H9 (cell line): ENCODE measurements at regions not wholly inside any gene's neighbourhood (a gene's known extent, or its start where the extent isn't known, plus 50 kb on each side); places are given as distances from the start of the nearest gene placed in this dataset.

Experiments used
- DNase-seq: peaks from one replicate; pipeline ENCODE4 v3.0.0-alpha.2; 2017
- H2AFZ ChIP-seq: one replicate; pipeline ENCODE4 v1.6.1; 2013; ENCODE audit warnings: mild to moderate bottlenecking, low read length, control low read depth, moderate library complexity
- H2AK5ac ChIP-seq: 2 replicates; pipeline ENCODE4 v1.6.1; 2013; ENCODE audit warnings: low read length, control low read depth, mixed read lengths; ENCODE audit not compliant: insufficient read length
- H2BK120ac ChIP-seq: one replicate; pipeline ENCODE4 v1.6.1; 2013; ENCODE audit warnings: low read depth, mild to moderate bottlenecking, low read length, control low read depth, inconsistent platforms; ENCODE audit not compliant: poor library complexity, severe bottlenecking
- H2BK12ac ChIP-seq: 2 replicates; pipeline ENCODE4 v1.6.1; 2013; ENCODE audit warnings: low read length, control low read depth, mixed read lengths, low read depth; ENCODE audit not compliant: insufficient read length
- H2BK15ac ChIP-seq: 2 replicates; pipeline ENCODE4 v1.6.1; 2013; ENCODE audit warnings: low read depth, low read length, control low read depth
- H2BK20ac ChIP-seq: one replicate; pipeline ENCODE4 v1.6.1; 2013; ENCODE audit warnings: low read depth, mild to moderate bottlenecking, low read length, control low read depth, inconsistent platforms; ENCODE audit not compliant: poor library complexity, severe bottlenecking
- H2BK5ac ChIP-seq: 2 replicates; pipeline ENCODE4 v1.6.1; 2013; ENCODE audit warnings: low read length, control low read depth, mixed read lengths; ENCODE audit not compliant: insufficient read length
- H3K14ac ChIP-seq: 2 replicates; pipeline ENCODE4 v1.6.1; 2013; ENCODE audit warnings: low read length, control low read depth; ENCODE audit not compliant: insufficient read depth
- H3K18ac ChIP-seq: 2 replicates; pipeline ENCODE4 v1.6.1; 2013; ENCODE audit warnings: low read depth, mild to moderate bottlenecking, mixed read lengths, low read length, control low read depth; ENCODE audit not compliant: insufficient read length
- H3K23ac ChIP-seq: 2 replicates; pipeline ENCODE4 v1.6.1; 2013; ENCODE audit warnings: low read length, control low read depth, mixed read lengths, low read depth; ENCODE audit not compliant: insufficient read length
- H3K23me2 ChIP-seq: 2 replicates; pipeline ENCODE4 v1.6.1; 2013; ENCODE audit warnings: low read depth, mild to moderate bottlenecking, mixed read lengths, low read length, control low read depth; ENCODE audit not compliant: insufficient read length, poor library complexity, severe bottlenecking
- H3K27ac ChIP-seq: 2 replicates; pipeline ENCODE4 v1.5.1; 2013; ENCODE audit warnings: low read length, control low read depth, mixed read lengths, low read depth; ENCODE audit not compliant: insufficient read length
- H3K27me3 ChIP-seq: 2 replicates; pipeline ENCODE4 v1.6.1; 2013; ENCODE audit warnings: low read length, control low read depth, inconsistent platforms; ENCODE audit not compliant: insufficient read depth
- H3K4ac ChIP-seq: 2 replicates; pipeline ENCODE4 v1.6.1; 2013; ENCODE audit warnings: low read depth, mild to moderate bottlenecking, control low read depth, inconsistent platforms, low read length, moderate library complexity
- H3K4me1 ChIP-seq: 2 replicates; pipeline ENCODE4 v1.6.1; 2013; ENCODE audit warnings: low read length, control low read depth, inconsistent platforms; ENCODE audit not compliant: insufficient read depth
- H3K4me2 ChIP-seq: 2 replicates; pipeline ENCODE4 v1.6.1; 2013; ENCODE audit warnings: low read length, control low read depth, mixed read lengths; ENCODE audit not compliant: insufficient read length, insufficient read depth
- H3K56ac ChIP-seq: 2 replicates; pipeline ENCODE4 v1.6.1; 2013; ENCODE audit warnings: low read depth, mild to moderate bottlenecking, mixed read lengths, low read length, control low read depth; ENCODE audit not compliant: insufficient read length
- H3K79me1 ChIP-seq: 2 replicates; pipeline ENCODE4 v1.6.1; 2013; ENCODE audit warnings: low read depth, mild to moderate bottlenecking, moderate library complexity, low read length, control low read depth, inconsistent platforms; ENCODE audit not compliant: insufficient read depth, poor library complexity, severe bottlenecking
- H3K79me2 ChIP-seq: 2 replicates; pipeline ENCODE4 v1.6.1; 2013; ENCODE audit warnings: low read length, control low read depth, inconsistent platforms; ENCODE audit not compliant: insufficient read depth
- H3K9ac ChIP-seq: 2 replicates; pipeline ENCODE4 v1.6.1; 2013; ENCODE audit warnings: low read length, control low read depth, mixed read lengths; ENCODE audit not compliant: insufficient read length; ENCODE audit errors: extremely low read depth
- H3K9me3 ChIP-seq: one replicate; pipeline ENCODE4 v1.6.1; 2013; ENCODE audit warnings: low read depth, low read length, inconsistent platforms; ENCODE audit not compliant: control insufficient read depth
- H3T11ph ChIP-seq: one replicate; pipeline ENCODE4 v1.6.1; 2013; ENCODE audit warnings: mild to moderate bottlenecking, low read length, control low read depth, inconsistent platforms
- H4K20me1 ChIP-seq: one replicate; pipeline ENCODE4 v1.6.1; 2013; ENCODE audit not compliant: control insufficient read depth, insufficient read length, insufficient read depth
- H4K5ac ChIP-seq: 2 replicates; pipeline ENCODE4 v1.6.1; 2013; ENCODE audit warnings: low read depth, mild to moderate bottlenecking, mixed read lengths, low read length, control low read depth; ENCODE audit not compliant: insufficient read length
- H4K8ac ChIP-seq: replicated peaks from 2 replicates; pipeline ENCODE4 v1.6.1; 2013; ENCODE audit warnings: low read length, control low read depth, mixed read lengths, low read depth; ENCODE audit not compliant: insufficient read length
- H4K91ac ChIP-seq: 2 replicates; pipeline ENCODE4 v1.6.1; 2013; ENCODE audit warnings: low read depth, mild to moderate bottlenecking, moderate library complexity, mixed read lengths, low read length, control low read depth; ENCODE audit not compliant: insufficient read length
- H3K27ac Mint-ChIP-seq, 3 experiments: 2 replicates in 2 of 3; 3 replicates in 1 of 3; pipeline ENCODE4 v1.8.0; 2020 to 2021; ENCODE audit warnings: mixed read lengths in 3 of 3, mild to moderate bottlenecking in 1 of 3, moderate library complexity in 1 of 3
- H3K27me3 Mint-ChIP-seq: 2 replicates; pipeline ENCODE4 v1.8.0; 2021; ENCODE audit warnings: low read depth, mild to moderate bottlenecking, moderate library complexity, mixed read lengths
- H3K36me3 Mint-ChIP-seq, 3 experiments: 2 replicates in 2 of 3; 3 replicates in 1 of 3; pipeline ENCODE4 v1.8.0; 2020 to 2021; ENCODE audit warnings: low read depth in 3 of 3, mixed read lengths in 3 of 3; ENCODE audit not compliant: insufficient read depth in 1 of 3
- H3K4me1 Mint-ChIP-seq, 2 experiments: 2 replicates each; pipeline ENCODE4 v1.8.0; 2020; ENCODE audit warnings: mixed read lengths in 2 of 2
- H3K4me3 Mint-ChIP-seq, 2 experiments: 2 replicates in 1 of 2; 3 replicates in 1 of 2; pipeline ENCODE4 v1.8.0; 2020 to 2021; ENCODE audit warnings: mild to moderate bottlenecking in 2 of 2, mixed read lengths in 2 of 2, moderate library complexity in 1 of 2
- H3K9me3 Mint-ChIP-seq, 2 experiments: 2 replicates in 1 of 2; 3 replicates in 1 of 2; pipeline ENCODE4 v1.8.0; 2020; ENCODE audit warnings: mild to moderate bottlenecking in 2 of 2, mixed read lengths in 2 of 2, moderate library complexity in 1 of 2
- CTCF ChIP-seq: fragments of 200-600 bp; sonication (generic); conservative IDR thresholded peaks from 3 replicates; pipeline ENCODE4 v1.8.0; 2021; ENCODE audit warnings: antibody characterized with exemption, mild to moderate bottlenecking
- WGBS: extraction: QIAGEN DNeasy Blood & Tissue Kit; methylation state at CpG from one replicate; pipeline ENCODE4 v1.1.7; 2013; ENCODE audit warnings: missing lambda C conversion rate, low lambda C conversion rate, mixed read lengths; ENCODE audit not compliant: insufficient read length; ENCODE audit errors: extremely low coverage; 5-methylcytosine and 5-hydroxymethylcytosine counted together

DNA sequence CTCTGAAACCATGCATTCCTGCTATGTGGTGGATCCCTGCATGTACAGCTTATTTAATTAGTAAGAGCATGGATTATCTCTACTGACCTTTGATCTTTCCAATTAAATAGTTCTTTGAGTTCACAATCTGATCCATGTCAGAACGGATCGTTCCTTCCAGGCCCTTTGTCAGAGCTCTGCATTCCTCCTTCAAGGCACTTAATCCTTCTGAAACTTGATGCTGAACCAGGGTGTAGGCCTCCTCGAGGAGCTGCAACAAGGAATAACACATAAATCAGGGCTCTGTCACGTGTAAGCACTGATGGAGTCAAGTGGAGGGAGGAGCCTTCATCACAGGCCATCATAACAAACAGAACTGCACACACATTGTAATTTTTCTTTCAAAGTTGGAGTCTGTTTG lies 68.4 kb upstream of the EDEM3 start:
- no peak overlapping the region for H2BK20ac ChIP-seq
- Mint-ChIP-seq H3K4me3 (no peak overlapping the region), H3K36me3 (peaks cover 5 to 20% (median 11%) of the 10 kb centered on the region in 3 experiments; a peak in 4 of 7 replicates), H3K9me3 (no peaks in the 10 kb centered on the region), H3K27me3 (no peaks in the 10 kb centered on the region; the same call in 1 of the 2 replicates), H3K4me1 (peaks cover 4 to 8% of the 10 kb centered on the region in 2 experiments), H3K27ac (no peak overlapping the region)
- H2BK15ac ChIP-seq = no peak overlapping the region
- no peaks in the 10 kb centered on the region for H3K23me2 ChIP-seq
- H3K9ac ChIP-seq = no peak overlapping the region
- H4K20me1 ChIP-seq = peaks cover 2% of the 10 kb centered on the region
- no peak overlapping the region for H2BK120ac ChIP-seq
- H3K27me3 ChIP-seq = no peaks in the 10 kb centered on the region
- no peak overlapping the region for H2AK5ac ChIP-seq
- H3K56ac ChIP-seq = no peak overlapping the region
- H2BK12ac ChIP-seq = no peak overlapping the region
- no peak overlapping the region for H3K4me2 ChIP-seq
- no peak overlapping the region for H3K14ac ChIP-seq
- no peak for TF ChIP-seq CTCF
- H3K9me3 ChIP-seq = no peaks in the 10 kb centered on the region
- no peak overlapping the region for H3K4ac ChIP-seq
- DNase-seq = no peak
- no peak overlapping the region for H3T11ph ChIP-seq
- H3K4me1 ChIP-seq = no peaks in the 10 kb centered on the region
- no peak overlapping the region for H4K91ac ChIP-seq
- no peak overlapping the region for H2BK5ac ChIP-seq
- no peaks in the 10 kb centered on the region for H3K79me2 ChIP-seq
- no peak overlapping the region for H4K5ac ChIP-seq
- H4K8ac ChIP-seq = no peak overlapping the region
- WGBS = no CpG with 5 or more reads among the region's 4 CpGs
- H3K23ac ChIP-seq = no peak overlapping the region
- H2AFZ ChIP-seq = no peak overlapping the region
- no peaks in the 10 kb centered on the region for H3K79me1 ChIP-seq
- H3K18ac ChIP-seq = no peak overlapping the region
- H3K27ac ChIP-seq = no peak overlapping the region
